Osteoblast (primary cell): ENCODE measurements at regions not wholly inside any gene's neighbourhood (a gene's known extent, or its start where the extent isn't known, plus 50 kb on each side); places are given as distances from the start of the nearest gene placed in this dataset.
"Not testable (repeated sequence)": the region's sequence is repeated elsewhere in the genome, so short reads cannot be mapped to it uniquely, and the experiment has no call there.

Experiments used
- DNase-seq: peaks from one replicate; pipeline ENCODE4 v3.0.0; 2011; ENCODE audit warnings: low spot score, mixed read lengths; ENCODE audit not compliant: insufficient read length; ENCODE audit errors: missing footprints
- H2AFZ ChIP-seq: 2 replicates; pipeline ENCODE4 v1.6.0; 2011; ENCODE audit warnings: mild to moderate bottlenecking, low read length
- H3K27ac ChIP-seq: 2 replicates; pipeline ENCODE4 v1.5.1; 2011; ENCODE audit warnings: mild to moderate bottlenecking, low read depth, low read length, moderate library complexity
- H3K27me3 ChIP-seq: 2 replicates; pipeline ENCODE4 v1.6.0; 2012; ENCODE audit warnings: mild to moderate bottlenecking, control low read depth, inconsistent platforms, low read length, moderate library complexity; ENCODE audit not compliant: insufficient read depth
- H3K36me3 ChIP-seq: 2 replicates; pipeline ENCODE4 v1.5.1; 2011; ENCODE audit warnings: mild to moderate bottlenecking, low read length, control low read depth, moderate library complexity; ENCODE audit not compliant: insufficient read depth
- H3K4me1 ChIP-seq: 2 replicates; pipeline ENCODE4 v1.5.1; 2011; ENCODE audit warnings: mild to moderate bottlenecking, low read length, control low read depth, moderate library complexity; ENCODE audit not compliant: insufficient read depth
- H3K4me2 ChIP-seq: 2 replicates; pipeline ENCODE4 v1.6.0; 2011; ENCODE audit warnings: mild to moderate bottlenecking, low read length; ENCODE audit not compliant: insufficient read depth
- H3K4me3 ChIP-seq: fragments of 200-600 bp; sonication (generic); 3 replicates; pipeline ENCODE4 v1.5.1; 2012; ENCODE audit warnings: mild to moderate bottlenecking, low read length, inconsistent platforms; ENCODE audit not compliant: insufficient read depth
- H3K79me2 ChIP-seq: 2 replicates; pipeline ENCODE4 v1.6.0; 2012; ENCODE audit warnings: mild to moderate bottlenecking, low read length, control low read depth, inconsistent platforms; ENCODE audit not compliant: insufficient read depth
- H3K9me3 ChIP-seq: 2 replicates; pipeline ENCODE4 v1.5.1; 2011; ENCODE audit warnings: low read depth, low read length, control low read depth
- H4K20me1 ChIP-seq: 2 replicates; pipeline ENCODE4 v1.6.0; 2012; ENCODE audit warnings: mild to moderate bottlenecking, low read length, control low read depth; ENCODE audit not compliant: insufficient read depth
- TF ChIP-seq, protein P1 (sequence below): IDR thresholded peaks from 2 replicates; pipeline ENCODE4 v1.5.1; 2011; ENCODE audit warnings: mild to moderate bottlenecking, low read depth, low read length, moderate library complexity; ENCODE audit errors: extremely low read depth

DNA sequence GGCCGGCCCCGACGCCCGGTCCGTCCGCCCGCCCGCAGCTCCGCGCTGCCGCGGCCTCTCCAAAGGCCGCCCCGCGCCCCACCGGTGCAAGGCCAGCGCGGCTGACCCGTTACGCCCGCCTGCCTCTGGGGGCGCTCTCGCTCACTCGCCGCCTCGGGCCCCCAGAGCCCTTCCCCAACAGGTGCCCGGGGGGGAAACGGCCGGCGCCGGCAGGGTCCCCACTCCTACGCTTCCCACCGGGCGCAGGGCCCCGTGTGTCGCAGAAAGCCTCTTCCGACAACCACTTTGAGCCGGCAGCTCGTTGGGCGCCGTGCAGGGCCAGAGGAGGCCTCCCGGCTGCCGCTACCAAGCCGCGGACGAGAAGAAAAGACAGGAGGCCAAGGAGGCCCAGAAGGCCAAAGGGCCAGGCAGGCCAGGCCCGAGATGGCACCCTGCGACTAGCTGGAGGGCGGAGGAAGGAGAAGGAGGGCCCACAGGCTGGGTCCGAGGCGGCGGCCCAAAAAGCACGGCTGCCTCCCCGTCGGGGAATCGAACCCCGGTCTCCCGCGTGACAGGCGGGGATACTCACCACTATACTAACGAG is 64.9 kb upstream of the FCGR2A start:
- Histone ChIP-seq H3K36me3 (no peaks in the 10 kb centered on the region), H4K20me1 (no peaks in the 10 kb centered on the region), H3K79me2 (no peaks in the 10 kb centered on the region), H3K9me3 (peaks cover 1% of the 10 kb centered on the region), H3K27ac (no peak overlapping the region), H3K4me2 (peak overlapping the region; percentile 64), H3K4me3 (peak overlapping the region; percentile 72), H3K4me1 (no peaks in the 10 kb centered on the region), H2AFZ (peak overlapping the region; percentile 51), H3K27me3 (peaks cover 11% of the 10 kb centered on the region)
- DNase-seq, result peak; percentile 98
- TF ChIP-seq, protein P1, sequence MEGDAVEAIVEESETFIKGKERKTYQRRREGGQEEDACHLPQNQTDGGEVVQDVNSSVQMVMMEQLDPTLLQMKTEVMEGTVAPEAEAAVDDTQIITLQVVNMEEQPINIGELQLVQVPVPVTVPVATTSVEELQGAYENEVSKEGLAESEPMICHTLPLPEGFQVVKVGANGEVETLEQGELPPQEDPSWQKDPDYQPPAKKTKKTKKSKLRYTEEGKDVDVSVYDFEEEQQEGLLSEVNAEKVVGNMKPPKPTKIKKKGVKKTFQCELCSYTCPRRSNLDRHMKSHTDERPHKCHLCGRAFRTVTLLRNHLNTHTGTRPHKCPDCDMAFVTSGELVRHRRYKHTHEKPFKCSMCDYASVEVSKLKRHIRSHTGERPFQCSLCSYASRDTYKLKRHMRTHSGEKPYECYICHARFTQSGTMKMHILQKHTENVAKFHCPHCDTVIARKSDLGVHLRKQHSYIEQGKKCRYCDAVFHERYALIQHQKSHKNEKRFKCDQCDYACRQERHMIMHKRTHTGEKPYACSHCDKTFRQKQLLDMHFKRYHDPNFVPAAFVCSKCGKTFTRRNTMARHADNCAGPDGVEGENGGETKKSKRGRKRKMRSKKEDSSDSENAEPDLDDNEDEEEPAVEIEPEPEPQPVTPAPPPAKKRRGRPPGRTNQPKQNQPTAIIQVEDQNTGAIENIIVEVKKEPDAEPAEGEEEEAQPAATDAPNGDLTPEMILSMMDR, result peak; percentile 38

DNA sequence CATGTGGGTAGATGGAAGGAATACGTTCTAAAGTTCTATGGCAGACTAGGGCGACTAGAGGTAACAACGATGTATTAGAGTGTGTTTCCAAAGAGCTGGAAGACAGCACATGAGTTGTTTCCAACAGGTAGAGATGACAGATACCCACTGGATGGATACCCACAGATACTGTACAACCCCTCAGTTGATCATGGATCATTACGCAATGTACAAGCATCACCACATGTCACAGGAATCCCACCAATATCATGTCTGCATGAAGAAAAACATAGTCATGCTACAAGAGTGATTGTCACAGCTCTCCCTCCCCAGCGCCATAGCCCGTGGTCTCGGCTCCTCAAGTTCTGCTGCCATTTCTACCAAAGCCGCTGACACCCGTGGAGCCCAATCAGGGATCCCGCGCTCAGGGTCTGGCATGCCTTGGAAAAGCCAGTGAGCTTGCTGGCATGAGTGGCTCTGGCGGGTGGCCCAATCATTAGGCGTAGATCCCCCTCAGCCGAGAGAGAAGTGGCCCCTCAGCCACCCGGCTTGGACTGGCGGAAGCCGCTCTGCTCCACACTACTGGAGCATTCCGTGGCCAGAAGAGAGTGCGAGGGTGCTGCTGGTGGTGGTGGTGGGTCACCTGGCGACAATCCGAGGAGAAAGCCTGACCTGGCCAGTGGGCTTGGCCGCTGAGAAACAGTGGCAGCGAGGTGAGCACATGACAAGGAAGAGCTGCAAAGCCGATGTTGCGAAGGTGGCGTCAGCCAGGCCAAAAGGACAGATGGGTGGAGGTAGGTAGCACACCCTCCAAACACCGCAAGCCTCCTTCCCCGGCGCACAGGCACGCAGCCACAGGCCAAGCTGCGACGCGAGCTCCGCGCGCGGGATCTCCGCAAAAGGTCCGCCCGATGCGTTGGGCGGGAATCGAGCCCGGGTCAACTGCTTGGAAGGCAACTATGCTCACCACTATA is 65.7 kb upstream of the FCGR2A start:
- TF ChIP-seq, protein P1, result no peak

DNA sequence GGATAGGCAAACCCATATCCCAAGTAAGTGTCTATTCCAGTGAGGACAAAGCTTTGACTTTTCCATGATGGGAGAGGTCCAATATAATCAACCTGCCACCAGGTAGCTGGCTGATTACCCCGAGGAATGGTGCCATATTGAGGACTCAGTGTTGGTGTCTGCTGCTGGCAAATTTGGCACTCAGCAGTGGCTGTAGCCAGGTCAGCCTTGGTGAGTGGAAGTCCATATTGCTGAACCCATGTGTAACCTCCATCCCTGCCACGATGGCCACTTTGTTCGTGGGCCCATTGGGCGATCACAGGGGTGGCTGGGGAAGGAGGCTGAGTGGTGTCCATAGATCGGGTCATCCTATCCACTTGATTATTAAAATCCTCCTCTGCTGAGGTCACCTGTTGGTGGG is 65.5 kb upstream of the CFAP126 start:
- not testable (repeated sequence) for DNase-seq, H4K20me1 ChIP-seq, H3K27ac ChIP-seq, H2AFZ ChIP-seq, H3K9me3 ChIP-seq, H3K4me1 ChIP-seq, H3K4me2 ChIP-seq, H3K4me3 ChIP-seq, H3K36me3 ChIP-seq, H3K79me2 ChIP-seq
- peaks cover 14% of the 10 kb centered on the region for H3K27me3 ChIP-seq

More for the DNA sequence above, 65.7 kb upstream of the FCGR2A start:
- DNase-seq, result peak; percentile 90
- Histone ChIP-seq H3K27me3 (peaks cover 11% of the 10 kb centered on the region), H2AFZ (peak overlapping the region; percentile 8), H3K9me3 (no peaks in the 10 kb centered on the region), H3K4me3 (peak overlapping the region; percentile 72), H3K79me2 (no peaks in the 10 kb centered on the region), H3K4me1 (no peaks in the 10 kb centered on the region), H3K36me3 (no peaks in the 10 kb centered on the region), H3K4me2 (peak overlapping the region; percentile 57), H4K20me1 (no peaks in the 10 kb centered on the region), H3K27ac (no peak overlapping the region)

DNA sequence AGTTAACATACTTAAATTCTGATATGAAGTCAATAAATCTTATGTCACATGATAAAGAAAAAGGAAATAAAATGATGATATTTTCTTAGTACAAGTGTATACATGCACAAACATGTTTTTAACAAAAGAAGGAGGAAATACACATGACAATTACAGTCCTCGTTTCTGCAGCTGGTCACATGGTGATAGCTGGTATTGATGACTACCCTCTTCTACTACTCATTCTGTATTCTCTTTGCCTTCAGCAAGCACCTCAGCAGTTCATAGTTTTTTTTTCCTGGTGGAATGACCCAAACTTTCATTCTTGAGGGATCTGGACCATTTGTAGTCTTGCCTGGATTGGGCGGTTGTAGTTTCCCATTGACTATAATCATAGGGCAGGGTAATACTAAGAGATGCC is 64.4 kb upstream of the CFAP126 start:
- no peak overlapping the region for H2AFZ ChIP-seq
- no peak overlapping the region for H3K4me2 ChIP-seq
- no peaks in the 10 kb centered on the region for H3K36me3 ChIP-seq
- H3K79me2 ChIP-seq, result no peaks in the 10 kb centered on the region
- peaks cover 11% of the 10 kb centered on the region for H3K27me3 ChIP-seq
- no peaks in the 10 kb centered on the region for H3K9me3 ChIP-seq
- TF ChIP-seq, protein P1, result no peak
- peaks cover 5% of the 10 kb centered on the region for H3K4me1 ChIP-seq
- H3K27ac ChIP-seq, result no peak overlapping the region
- no peak for DNase-seq
- no peaks in the 10 kb centered on the region for H4K20me1 ChIP-seq
- H3K4me3 ChIP-seq, result no peak overlapping the region
